Loucy (cell line): ENCODE measurements at regions not wholly inside any gene's neighbourhood (a gene's known extent, or its start where the extent isn't known, plus 50 kb on each side); places are given as distances from the start of the nearest gene placed in this dataset.

Experiments
- H2AFZ ChIP-seq: fragments of 200-600 bp; sonication (generic); 2 replicates; pipeline ENCODE4 v1.6.0; 2016; ENCODE audit warnings: antibody characterized with exemption, mild to moderate bottlenecking, low read length, moderate library complexity
- H3F3A ChIP-seq: fragments of 200-600 bp; 2 replicates; pipeline ENCODE4 v1.6.0; 2016; ENCODE audit warnings: antibody characterized with exemption, low read depth, mild to moderate bottlenecking
- H3K27me3 ChIP-seq: fragments of 200-600 bp; sonication (generic); 2 replicates; pipeline ENCODE4 v1.6.1; 2014; ENCODE audit warnings: low read length, mild to moderate bottlenecking; ENCODE audit not compliant: insufficient read depth, poor library complexity, severe bottlenecking
- H3K36me3 ChIP-seq: fragments of 200-600 bp; sonication (generic); 2 replicates; pipeline ENCODE4 v1.6.1; 2016; ENCODE audit warnings: low read length; ENCODE audit not compliant: insufficient read depth
- H3K4me1 ChIP-seq: fragments of 200-600 bp; sonication (generic); 2 replicates; pipeline ENCODE4 v1.5.1; 2014; ENCODE audit warnings: low read length, mild to moderate bottlenecking; ENCODE audit not compliant: insufficient read depth, poor library complexity, severe bottlenecking
- H3K4me2 ChIP-seq: fragments of 200-600 bp; sonication (generic); 2 replicates; pipeline ENCODE4 v1.6.0; 2014; ENCODE audit warnings: antibody characterized with exemption, low read length, low read depth, mild to moderate bottlenecking; ENCODE audit not compliant: poor library complexity, severe bottlenecking
- H3K4me3 ChIP-seq: fragments of 200-600 bp; sonication (generic); 2 replicates; pipeline ENCODE4 v1.5.1; 2014; ENCODE audit warnings: low read length, mild to moderate bottlenecking, mixed read lengths; ENCODE audit not compliant: poor library complexity, severe bottlenecking
- H3K79me2 ChIP-seq: fragments of 200-600 bp; sonication (generic); 2 replicates; pipeline ENCODE4 v1.6.1; 2014; ENCODE audit warnings: low read length; ENCODE audit not compliant: insufficient read depth
- H3K9ac ChIP-seq: fragments of 200-600 bp; sonication (generic); 2 replicates; pipeline ENCODE4 v1.6.0; 2014; ENCODE audit warnings: mild to moderate bottlenecking, low read depth, low read length, moderate library complexity; ENCODE audit not compliant: poor library complexity, severe bottlenecking
- H3K9me2 ChIP-seq: fragments of 200-600 bp; sonication (generic); replicated peaks from 2 replicates; pipeline ENCODE4 v1.6.1; 2016; ENCODE audit warnings: low read depth, low read length, mixed read lengths
- H3K9me3 ChIP-seq: fragments of 200-600 bp; sonication (generic); 2 replicates; pipeline ENCODE4 v1.6.1; 2014; ENCODE audit warnings: mild to moderate bottlenecking, antibody characterized with exemption, low read length, low read depth; ENCODE audit not compliant: insufficient read depth
- H4K20me1 ChIP-seq: fragments of 200-600 bp; sonication (generic); 2 replicates; pipeline ENCODE4 v1.6.0; 2014; ENCODE audit warnings: antibody characterized with exemption, low read length, mild to moderate bottlenecking; ENCODE audit not compliant: insufficient read depth, poor library complexity, severe bottlenecking
- CTCF ChIP-seq: fragments of 200-600 bp; sonication (generic); conservative IDR thresholded peaks from 2 replicates; pipeline ENCODE4 v1.5.1; 2014; ENCODE audit warnings: mild to moderate bottlenecking, antibody characterized with exemption, low read length
- EZH2phosphoT487 ChIP-seq: fragments of 200-600 bp; IDR thresholded peaks from 2 replicates; pipeline ENCODE4 v1.6.1; 2018; ENCODE audit warnings: antibody characterized with exemption, mild to moderate bottlenecking, moderate library complexity, borderline replicate concordance

- no peaks in the 10 kb centered on the region for H4K20me1 ChIP-seq
- no peaks in the 10 kb centered on the region for H3F3A ChIP-seq
- TF ChIP-seq EZH2phosphoT487 (no peak), CTCF (no peak)
- H3K9me3 ChIP-seq = peaks cover 4% of the 10 kb centered on the region; the same call in 1 of the 2 replicates
- no peaks in the 10 kb centered on the region for H3K27me3 ChIP-seq
- H3K4me1 ChIP-seq = no peaks in the 10 kb centered on the region
- no peaks in the 10 kb centered on the region for H3K79me2 ChIP-seq
- no peaks in the 10 kb centered on the region for H3K9me2 ChIP-seq
- H3K9ac ChIP-seq = no peak overlapping the region
- H3K4me3 ChIP-seq = no peak overlapping the region
- no peaks in the 10 kb centered on the region for H3K36me3 ChIP-seq
- H2AFZ ChIP-seq = no peak overlapping the region
- H3K4me2 ChIP-seq = no peak overlapping the region
Observed at GRCh38 chr7:155992107-155992506, 179.8 kb upstream of the SHH start.

- Histone ChIP-seq H3K9ac (no peak overlapping the region), H4K20me1 (no peaks in the 10 kb centered on the region), H2AFZ (no peak overlapping the region), H3K4me3 (no peak overlapping the region), H3K36me3 (no peaks in the 10 kb centered on the region), H3K4me2 (no peak overlapping the region), H3K79me2 (no peaks in the 10 kb centered on the region), H3K9me3 (peaks cover 4% of the 10 kb centered on the region; the same call in 1 of the 2 replicates), H3K4me1 (no peaks in the 10 kb centered on the region), H3F3A (no peaks in the 10 kb centered on the region), H3K9me2 (no peaks in the 10 kb centered on the region), H3K27me3 (no peaks in the 10 kb centered on the region)
- TF ChIP-seq EZH2phosphoT487 (no peak), CTCF (no peak)
Observed at GRCh38 chr7:155991470-155991869, 179.2 kb upstream of the SHH start.

GRCh38 chr7:155988416-155988815, 176.2 kb upstream of the SHH start:
- Histone ChIP-seq H3K4me1 (no peaks in the 10 kb centered on the region), H3K27me3 (no peaks in the 10 kb centered on the region), H3K9me2 (no peaks in the 10 kb centered on the region), H2AFZ (no peak overlapping the region), H3K4me3 (no peak overlapping the region), H3K79me2 (no peaks in the 10 kb centered on the region), H3K36me3 (no peaks in the 10 kb centered on the region), H3K9ac (no peak overlapping the region), H3F3A (no peaks in the 10 kb centered on the region), H3K4me2 (no peak overlapping the region), H4K20me1 (no peaks in the 10 kb centered on the region), H3K9me3 (peaks cover 4% of the 10 kb centered on the region; the same call in 1 of the 2 replicates)
- TF ChIP-seq CTCF (no peak), EZH2phosphoT487 (no peak)
